Osteoblast (primary cell): ENCODE measurements at regions not wholly inside any gene's neighbourhood (a gene's known extent, or its start where the extent isn't known, plus 50 kb on each side); places are given as distances from the start of the nearest gene placed in this dataset.
A peak's percentile ranks its signal among the peaks of the same experiment; 100 is the strongest.

Source experiments
- DNase-seq: peaks from one replicate; pipeline ENCODE4 v3.0.0; 2011; ENCODE audit warnings: low spot score, mixed read lengths; ENCODE audit not compliant: insufficient read length; ENCODE audit errors: missing footprints
- H2AFZ ChIP-seq: 2 replicates; pipeline ENCODE4 v1.6.0; 2011; ENCODE audit warnings: mild to moderate bottlenecking, low read length
- H3K27ac ChIP-seq: 2 replicates; pipeline ENCODE4 v1.5.1; 2011; ENCODE audit warnings: mild to moderate bottlenecking, low read depth, low read length, moderate library complexity
- H3K27me3 ChIP-seq: 2 replicates; pipeline ENCODE4 v1.6.0; 2012; ENCODE audit warnings: mild to moderate bottlenecking, control low read depth, inconsistent platforms, low read length, moderate library complexity; ENCODE audit not compliant: insufficient read depth
- H3K36me3 ChIP-seq: 2 replicates; pipeline ENCODE4 v1.5.1; 2011; ENCODE audit warnings: mild to moderate bottlenecking, low read length, control low read depth, moderate library complexity; ENCODE audit not compliant: insufficient read depth
- H3K4me1 ChIP-seq: 2 replicates; pipeline ENCODE4 v1.5.1; 2011; ENCODE audit warnings: mild to moderate bottlenecking, low read length, control low read depth, moderate library complexity; ENCODE audit not compliant: insufficient read depth
- H3K4me2 ChIP-seq: 2 replicates; pipeline ENCODE4 v1.6.0; 2011; ENCODE audit warnings: mild to moderate bottlenecking, low read length; ENCODE audit not compliant: insufficient read depth
- H3K4me3 ChIP-seq: fragments of 200-600 bp; sonication (generic); 3 replicates; pipeline ENCODE4 v1.5.1; 2012; ENCODE audit warnings: mild to moderate bottlenecking, low read length, inconsistent platforms; ENCODE audit not compliant: insufficient read depth
- H3K79me2 ChIP-seq: 2 replicates; pipeline ENCODE4 v1.6.0; 2012; ENCODE audit warnings: mild to moderate bottlenecking, low read length, control low read depth, inconsistent platforms; ENCODE audit not compliant: insufficient read depth
- H3K9me3 ChIP-seq: 2 replicates; pipeline ENCODE4 v1.5.1; 2011; ENCODE audit warnings: low read depth, low read length, control low read depth
- H4K20me1 ChIP-seq: 2 replicates; pipeline ENCODE4 v1.6.0; 2012; ENCODE audit warnings: mild to moderate bottlenecking, low read length, control low read depth; ENCODE audit not compliant: insufficient read depth
- CTCF ChIP-seq: IDR thresholded peaks from 2 replicates; pipeline ENCODE4 v1.5.1; 2011; ENCODE audit warnings: mild to moderate bottlenecking, low read depth, low read length, moderate library complexity; ENCODE audit errors: extremely low read depth

- H3K9me3 ChIP-seq, result no peaks in the 10 kb centered on the region
- no peak overlapping the region for H3K4me3 ChIP-seq
- H3K36me3 ChIP-seq, result no peaks in the 10 kb centered on the region
- H2AFZ ChIP-seq, result no peak overlapping the region
- peaks cover 35% of the 10 kb centered on the region for H3K4me1 ChIP-seq
- no peak overlapping the region for H3K27ac ChIP-seq
- H4K20me1 ChIP-seq, result no peaks in the 10 kb centered on the region
- no peak for DNase-seq
- no peaks in the 10 kb centered on the region for H3K79me2 ChIP-seq
- TF ChIP-seq CTCF, result no peak
- H3K4me2 ChIP-seq, result no peak overlapping the region
- H3K27me3 ChIP-seq, result no peaks in the 10 kb centered on the region
Observed at GRCh38 chr12:25764409-25764808, 194.1 kb upstream of the RASSF8 start.

GRCh38 chr12:25764892-25765291 lies 193.6 kb upstream of the RASSF8 start:
- Histone ChIP-seq H3K4me1 (peaks cover 38% of the 10 kb centered on the region), H2AFZ (no peak overlapping the region), H3K9me3 (no peaks in the 10 kb centered on the region), H3K36me3 (no peaks in the 10 kb centered on the region), H4K20me1 (no peaks in the 10 kb centered on the region), H3K27me3 (no peaks in the 10 kb centered on the region), H3K4me3 (no peak overlapping the region), H3K79me2 (no peaks in the 10 kb centered on the region), H3K4me2 (peak overlapping the region; percentile 17), H3K27ac (no peak overlapping the region)
- no peak for TF ChIP-seq CTCF
- DNase-seq, result no peak

GRCh38 chr12:25767606-25768005 lies 190.9 kb upstream of the RASSF8 start:
- H3K79me2 ChIP-seq, result no peaks in the 10 kb centered on the region
- no peaks in the 10 kb centered on the region for H3K36me3 ChIP-seq
- DNase-seq, result no peak
- TF ChIP-seq CTCF, result no peak
- no peaks in the 10 kb centered on the region for H4K20me1 ChIP-seq
- no peak overlapping the region for H2AFZ ChIP-seq
- H3K4me1 ChIP-seq, result peaks cover 38% of the 10 kb centered on the region
- no peaks in the 10 kb centered on the region for H3K27me3 ChIP-seq
- peak overlapping the region; percentile 40 for H3K27ac ChIP-seq
- no peaks in the 10 kb centered on the region for H3K9me3 ChIP-seq
- H3K4me3 ChIP-seq, result no peak overlapping the region
- no peak overlapping the region for H3K4me2 ChIP-seq

GRCh38 chr12:25768151-25768550 lies 190.3 kb upstream of the RASSF8 start:
- peaks cover 38% of the 10 kb centered on the region for H3K4me1 ChIP-seq
- no peaks in the 10 kb centered on the region for H3K36me3 ChIP-seq
- no peaks in the 10 kb centered on the region for H3K27me3 ChIP-seq
- no peak for TF ChIP-seq CTCF
- no peak overlapping the region for H2AFZ ChIP-seq
- DNase-seq, result no peak
- no peaks in the 10 kb centered on the region for H3K9me3 ChIP-seq
- no peak overlapping the region for H3K4me2 ChIP-seq
- H3K4me3 ChIP-seq, result no peak overlapping the region
- no peaks in the 10 kb centered on the region for H3K79me2 ChIP-seq
- H3K27ac ChIP-seq, result no peak overlapping the region
- H4K20me1 ChIP-seq, result no peaks in the 10 kb centered on the region
